Hepatocyte (in vitro differentiated cells): ENCODE measurements at regions not wholly inside any gene's neighbourhood (a gene's known extent, or its start where the extent isn't known, plus 50 kb on each side); places are given as distances from the start of the nearest gene placed in this dataset.

Experiments
- DNase-seq: peaks from one replicate; pipeline ENCODE4 v3.0.0-alpha.2; 2016; ENCODE audit warnings: low spot score
- H2AFZ ChIP-seq: fragments of 200-600 bp; sonication (generic); 2 replicates; pipeline ENCODE4 v1.6.0; 2016; ENCODE audit warnings: antibody characterized with exemption, mild to moderate bottlenecking
- H3K27ac ChIP-seq: fragments of 200-600 bp; sonication (generic); 2 replicates; pipeline ENCODE4 v1.5.1; 2016; ENCODE audit warnings: mild to moderate bottlenecking
- H3K27me3 ChIP-seq: fragments of 200-600 bp; sonication (generic); 2 replicates; pipeline ENCODE4 v1.6.1; 2016
- H3K36me3 ChIP-seq: fragments of 200-600 bp; sonication (generic); replicated peaks from 2 replicates; pipeline ENCODE4 v1.5.1; 2016; ENCODE audit warnings: low read depth; ENCODE audit not compliant: insufficient read depth
- H3K4me1 ChIP-seq: fragments of 200-600 bp; sonication (generic); 2 replicates; pipeline ENCODE4 v1.5.1; 2016; ENCODE audit warnings: mild to moderate bottlenecking, moderate library complexity; ENCODE audit not compliant: insufficient read depth
- H3K4me2 ChIP-seq: fragments of 200-600 bp; sonication (generic); 2 replicates; pipeline ENCODE4 v1.6.0; 2016
- H3K4me3 ChIP-seq: fragments of 200-600 bp; sonication (generic); 2 replicates; pipeline ENCODE4 v1.5.1; 2016; ENCODE audit warnings: mild to moderate bottlenecking
- H3K79me2 ChIP-seq: fragments of 200-600 bp; sonication (generic); 2 replicates; pipeline ENCODE4 v1.6.0; 2017; ENCODE audit warnings: mild to moderate bottlenecking
- H3K9me2 ChIP-seq: fragments of 200-600 bp; sonication (generic); replicated peaks from 2 replicates; pipeline ENCODE4 v1.6.0; 2017; ENCODE audit warnings: mild to moderate bottlenecking; ENCODE audit not compliant: insufficient read depth
- H3K9me3 ChIP-seq: fragments of 200-600 bp; sonication (generic); 2 replicates; pipeline ENCODE4 v1.5.1; 2016; ENCODE audit warnings: low read depth, mild to moderate bottlenecking
- H4K20me1 ChIP-seq: fragments of 200-600 bp; sonication (generic); 2 replicates; pipeline ENCODE4 v1.6.0; 2016; ENCODE audit warnings: mild to moderate bottlenecking; ENCODE audit not compliant: insufficient read depth, poor library complexity, severe bottlenecking
- EZH2 ChIP-seq: fragments of 200-600 bp; sonication (generic); IDR thresholded peaks from 2 replicates; pipeline ENCODE4 v1.6.1; 2016; ENCODE audit warnings: antibody characterized with exemption, mild to moderate bottlenecking, borderline replicate concordance
- EZH2phosphoT487 ChIP-seq: fragments of 200-600 bp; sonication (generic); IDR thresholded peaks from one replicate; pipeline ENCODE4 v1.6.1; 2018; ENCODE audit warnings: antibody characterized with exemption, mild to moderate bottlenecking, low read depth, moderate library complexity; ENCODE audit not compliant: unreplicated experiment, severe bottlenecking
- WGBS: methylation state at CpG from one replicate; pipeline ENCODE4 v1.1.6; 2016; ENCODE audit warnings: low lambda C conversion rate; ENCODE audit errors: missing lambda C conversion rate; 5-methylcytosine and 5-hydroxymethylcytosine counted together
- TF ChIP-seq, protein P1 (sequence below): fragments of 200-600 bp; sonication (generic); IDR thresholded peaks from 2 replicates; pipeline ENCODE4 v1.5.1; 2016; ENCODE audit warnings: antibody characterized with exemption, mild to moderate bottlenecking; ENCODE audit not compliant: poor library complexity

DNA sequence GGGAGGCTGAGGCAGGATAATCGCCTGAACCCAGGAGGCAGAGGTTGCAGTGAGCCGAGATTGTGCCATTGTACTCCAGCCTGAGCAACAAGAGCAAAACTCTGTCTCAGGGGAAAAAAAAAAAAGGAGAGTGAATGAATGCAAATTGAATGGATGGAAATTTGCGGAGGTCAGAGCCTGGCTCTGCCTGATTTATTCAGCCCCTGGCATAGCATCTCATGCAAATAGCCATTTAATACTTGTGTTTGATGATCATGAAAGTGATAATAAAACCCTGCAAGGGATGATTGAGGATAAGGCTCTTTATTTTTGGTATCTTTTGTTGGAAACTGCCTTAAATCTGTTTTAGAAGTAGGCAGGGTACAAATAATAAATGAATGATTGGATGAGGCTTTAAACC lies 133.0 kb upstream of the SEMA6D start:
- 95% methylated on average over 3 of the region's 3 CpGs for whole genome bisulfite sequencing
- Histone ChIP-seq H3K9me2 (no peaks in the 10 kb centered on the region), H3K79me2 (no peaks in the 10 kb centered on the region), H4K20me1 (no peaks in the 10 kb centered on the region), H3K9me3 (no peaks in the 10 kb centered on the region), H3K27me3 (no peaks in the 10 kb centered on the region), H3K4me1 (no peaks in the 10 kb centered on the region), H2AFZ (no peak overlapping the region), H3K36me3 (no peaks in the 10 kb centered on the region), H3K27ac (no peak overlapping the region), H3K4me3 (no peak overlapping the region), H3K4me2 (no peak overlapping the region)
- TF ChIP-seq EZH2phosphoT487 = no peak
- TF ChIP-seq EZH2 = no peak
- TF ChIP-seq, protein P1, sequence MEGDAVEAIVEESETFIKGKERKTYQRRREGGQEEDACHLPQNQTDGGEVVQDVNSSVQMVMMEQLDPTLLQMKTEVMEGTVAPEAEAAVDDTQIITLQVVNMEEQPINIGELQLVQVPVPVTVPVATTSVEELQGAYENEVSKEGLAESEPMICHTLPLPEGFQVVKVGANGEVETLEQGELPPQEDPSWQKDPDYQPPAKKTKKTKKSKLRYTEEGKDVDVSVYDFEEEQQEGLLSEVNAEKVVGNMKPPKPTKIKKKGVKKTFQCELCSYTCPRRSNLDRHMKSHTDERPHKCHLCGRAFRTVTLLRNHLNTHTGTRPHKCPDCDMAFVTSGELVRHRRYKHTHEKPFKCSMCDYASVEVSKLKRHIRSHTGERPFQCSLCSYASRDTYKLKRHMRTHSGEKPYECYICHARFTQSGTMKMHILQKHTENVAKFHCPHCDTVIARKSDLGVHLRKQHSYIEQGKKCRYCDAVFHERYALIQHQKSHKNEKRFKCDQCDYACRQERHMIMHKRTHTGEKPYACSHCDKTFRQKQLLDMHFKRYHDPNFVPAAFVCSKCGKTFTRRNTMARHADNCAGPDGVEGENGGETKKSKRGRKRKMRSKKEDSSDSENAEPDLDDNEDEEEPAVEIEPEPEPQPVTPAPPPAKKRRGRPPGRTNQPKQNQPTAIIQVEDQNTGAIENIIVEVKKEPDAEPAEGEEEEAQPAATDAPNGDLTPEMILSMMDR = no peak
- no peak for DNase-seq

DNA sequence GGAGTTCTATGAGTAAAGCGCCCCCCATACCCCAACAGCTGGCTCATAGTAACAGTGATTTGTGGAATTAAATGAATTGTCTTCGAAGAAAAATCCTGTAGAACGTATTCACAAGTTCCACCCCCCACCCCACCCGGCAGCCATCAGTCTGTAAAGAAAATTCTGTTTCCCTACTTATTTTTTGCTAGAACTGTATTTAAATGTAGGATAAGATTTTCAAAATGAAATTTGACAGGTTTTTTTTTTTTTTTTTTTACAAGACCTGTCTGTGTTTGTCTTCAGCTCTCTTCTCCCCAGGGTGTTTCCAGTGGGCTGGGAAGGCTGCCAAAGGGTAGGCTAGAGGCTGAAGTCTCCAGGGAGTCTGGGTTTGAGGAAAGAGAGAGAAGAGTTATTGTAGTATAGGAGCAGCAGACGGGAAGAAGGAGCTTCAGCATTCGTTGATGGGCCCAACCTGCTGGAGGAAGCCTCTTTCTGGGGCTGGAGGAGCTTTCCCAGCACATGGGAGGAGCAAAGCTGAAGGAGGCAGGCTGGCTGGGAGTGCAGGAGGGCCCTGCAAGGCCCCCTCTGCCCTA lies 130.6 kb upstream of the SEMA6D start:
- Histone ChIP-seq H4K20me1 (no peaks in the 10 kb centered on the region), H3K4me3 (no peak overlapping the region), H2AFZ (no peak overlapping the region), H3K4me1 (no peaks in the 10 kb centered on the region), H3K36me3 (no peaks in the 10 kb centered on the region), H3K79me2 (no peaks in the 10 kb centered on the region), H3K27ac (no peak overlapping the region), H3K27me3 (no peaks in the 10 kb centered on the region), H3K9me2 (no peaks in the 10 kb centered on the region), H3K4me2 (no peak overlapping the region), H3K9me3 (no peaks in the 10 kb centered on the region)
- 87% methylated on average over 6 of the region's 6 CpGs for WGBS
- no peak for DNase-seq
- TF ChIP-seq EZH2 = no peak
- no peak for TF ChIP-seq EZH2phosphoT487
- TF ChIP-seq, protein P1 = no peak

DNA sequence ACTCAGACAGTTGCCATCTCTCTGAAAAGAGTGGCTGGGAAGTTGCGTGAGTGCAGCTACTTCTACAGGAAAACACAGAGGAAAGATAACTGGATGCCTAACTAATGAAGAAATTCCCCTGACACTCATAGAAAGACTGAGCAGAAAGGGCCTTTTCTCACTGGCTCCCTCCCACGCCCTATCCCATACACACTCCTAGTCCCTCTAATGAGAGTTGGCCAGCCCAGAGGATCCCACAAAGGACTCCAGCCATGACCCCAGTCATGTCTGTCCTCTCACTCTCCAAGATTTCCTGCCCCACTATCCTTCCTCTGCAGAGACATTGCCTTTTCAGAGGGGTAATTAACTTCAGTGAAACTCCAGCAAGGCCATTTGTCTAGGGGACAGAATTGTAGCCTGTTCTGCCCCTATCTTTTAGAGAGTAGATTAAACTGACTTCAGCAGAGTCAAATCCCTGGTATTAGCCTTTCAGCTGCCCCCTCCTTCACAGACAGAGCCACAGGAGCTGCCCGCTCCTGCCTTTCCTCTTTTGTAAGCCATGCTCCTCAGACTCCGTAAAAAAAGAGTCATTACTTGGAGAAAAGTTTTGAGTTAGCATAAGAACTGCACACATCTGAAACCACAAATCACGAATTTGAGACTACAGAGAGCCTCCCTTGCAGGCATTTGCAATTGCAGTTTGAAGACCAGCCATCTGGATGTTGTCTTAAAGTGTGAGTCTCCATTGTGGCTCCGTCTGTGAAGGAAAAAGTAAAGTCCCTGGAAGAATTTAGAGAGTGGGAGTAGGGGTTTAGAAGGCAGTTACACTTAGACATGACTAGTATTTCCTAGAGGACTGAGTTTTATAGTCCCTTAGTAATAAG lies 129.1 kb upstream of the SEMA6D start:
- Histone ChIP-seq H3K79me2 (no peaks in the 10 kb centered on the region), H3K36me3 (no peaks in the 10 kb centered on the region), H3K27me3 (no peaks in the 10 kb centered on the region), H3K4me2 (peak overlapping the region; percentile 25), H2AFZ (no peak overlapping the region), H3K4me1 (no peaks in the 10 kb centered on the region), H3K9me2 (no peaks in the 10 kb centered on the region), H4K20me1 (no peaks in the 10 kb centered on the region), H3K9me3 (no peaks in the 10 kb centered on the region), H3K4me3 (no peak overlapping the region), H3K27ac (peak overlapping the region; percentile 36)
- WGBS = 53% methylated on average over 6 of the region's 6 CpGs
- peak; percentile 7 for DNase-seq
- TF ChIP-seq EZH2 = no peak
- no peak for TF ChIP-seq EZH2phosphoT487
- TF ChIP-seq, protein P1 = no peak
